ENCODE measurements at regions not wholly inside any gene's neighbourhood (a gene's known extent, or its start where the extent isn't known, plus 50 kb on each side); places are given as distances from the start of the nearest gene placed in this dataset.

GRCh38 chr5:17339841-17340240 lies 122.4 kb downstream of the BASP1 start:
- TF ChIP-seq, protein P1, sequence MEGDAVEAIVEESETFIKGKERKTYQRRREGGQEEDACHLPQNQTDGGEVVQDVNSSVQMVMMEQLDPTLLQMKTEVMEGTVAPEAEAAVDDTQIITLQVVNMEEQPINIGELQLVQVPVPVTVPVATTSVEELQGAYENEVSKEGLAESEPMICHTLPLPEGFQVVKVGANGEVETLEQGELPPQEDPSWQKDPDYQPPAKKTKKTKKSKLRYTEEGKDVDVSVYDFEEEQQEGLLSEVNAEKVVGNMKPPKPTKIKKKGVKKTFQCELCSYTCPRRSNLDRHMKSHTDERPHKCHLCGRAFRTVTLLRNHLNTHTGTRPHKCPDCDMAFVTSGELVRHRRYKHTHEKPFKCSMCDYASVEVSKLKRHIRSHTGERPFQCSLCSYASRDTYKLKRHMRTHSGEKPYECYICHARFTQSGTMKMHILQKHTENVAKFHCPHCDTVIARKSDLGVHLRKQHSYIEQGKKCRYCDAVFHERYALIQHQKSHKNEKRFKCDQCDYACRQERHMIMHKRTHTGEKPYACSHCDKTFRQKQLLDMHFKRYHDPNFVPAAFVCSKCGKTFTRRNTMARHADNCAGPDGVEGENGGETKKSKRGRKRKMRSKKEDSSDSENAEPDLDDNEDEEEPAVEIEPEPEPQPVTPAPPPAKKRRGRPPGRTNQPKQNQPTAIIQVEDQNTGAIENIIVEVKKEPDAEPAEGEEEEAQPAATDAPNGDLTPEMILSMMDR (conservative IDR thresholded peaks at IDR 0.05), result no peak
- no peak overlapping the region; the same call in 1 of the 2 replicates for H3K27ac ChIP-seq

DNA sequence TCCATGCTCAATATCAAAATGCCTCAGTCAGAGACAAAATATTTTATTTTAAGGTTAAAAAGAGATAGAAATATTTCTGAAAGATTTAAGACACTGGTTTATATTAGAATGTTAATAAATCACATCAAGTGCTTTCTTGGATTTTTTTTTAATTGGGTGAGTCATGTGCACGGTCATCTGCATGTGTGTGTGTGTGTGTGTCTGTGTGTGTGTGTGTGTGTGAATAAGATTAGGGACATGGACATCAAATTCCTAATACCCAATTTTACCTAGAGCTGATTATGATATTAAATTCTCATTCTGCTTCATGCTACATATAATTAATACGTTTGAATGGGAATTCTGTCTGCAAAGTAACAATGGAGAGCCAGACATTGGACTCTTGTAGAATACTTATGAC lies 122.9 kb downstream of the BASP1 start:
- TF ChIP-seq, protein P1 (conservative IDR thresholded peaks at IDR 0.05), result no peak
- H3K27ac ChIP-seq, result peak overlapping the region; percentile 34

- TF ChIP-seq, protein P1 (conservative IDR thresholded peaks at IDR 0.05), result no peak
- H3K27ac ChIP-seq, result peak overlapping the region; percentile 34
These were observed 123.4 kb downstream of the BASP1 start for GRCh38 chr5:17340819-17341218.

GRCh38 chr5:17343675-17344074 lies 126.2 kb downstream of the BASP1 start:
- H3K27ac ChIP-seq, result no peak overlapping the region
- TF ChIP-seq, protein P1 (conservative IDR thresholded peaks at IDR 0.05), result no peak

DNA sequence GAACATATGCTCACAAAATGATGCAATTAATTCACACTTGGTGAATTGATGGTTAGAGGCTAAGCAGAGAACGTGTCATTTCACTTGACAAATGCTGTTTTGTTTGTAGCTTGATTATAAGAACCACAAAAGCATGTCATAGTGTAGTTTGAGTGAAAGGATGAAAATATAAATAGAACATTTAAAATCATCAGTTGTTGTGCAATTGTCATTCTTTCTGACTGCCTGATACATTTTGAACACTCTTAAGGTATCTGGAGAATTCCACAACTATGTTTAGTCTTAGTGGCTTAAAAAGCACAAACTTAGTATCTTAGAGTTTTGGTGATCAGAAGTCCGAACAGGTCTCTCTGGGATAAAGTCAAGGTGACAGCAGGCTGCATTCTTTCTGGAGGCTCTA lies 129.4 kb downstream of the BASP1 start:
- TF ChIP-seq, protein P1 (conservative IDR thresholded peaks at IDR 0.05), result no peak
- no peak overlapping the region for H3K27ac ChIP-seq

- TF ChIP-seq, protein P1 (conservative IDR thresholded peaks at IDR 0.05), result no peak
- no peak overlapping the region for H3K27ac ChIP-seq
These were observed 134.8 kb downstream of the BASP1 start for GRCh38 chr5:17352223-17352622.

DNA sequence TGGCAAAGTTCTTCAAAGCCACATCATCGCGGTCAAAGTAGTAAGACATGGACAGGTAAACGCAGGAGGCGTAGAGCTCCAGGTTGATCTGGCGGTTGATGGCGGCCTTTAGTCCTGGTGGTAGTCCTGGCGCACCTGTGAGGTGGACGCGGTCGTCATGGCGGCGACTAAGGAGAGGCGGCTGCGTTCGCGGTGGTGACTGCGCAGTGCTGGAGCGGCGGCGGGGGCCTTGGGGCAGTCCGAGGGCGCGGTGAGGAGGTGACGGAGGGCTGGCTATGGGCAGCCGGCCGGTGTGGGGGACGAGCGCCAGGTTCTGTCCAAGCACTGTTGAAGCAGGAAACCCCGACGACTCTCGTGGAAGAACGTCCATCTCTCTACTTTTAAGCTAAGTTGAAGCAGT lies 136.8 kb downstream of the BASP1 start:
- H3K27ac ChIP-seq, result no peak overlapping the region
- TF ChIP-seq, protein P1 (conservative IDR thresholded peaks at IDR 0.05), result no peak

Measured in VCaP (cell line).